ENCODE measurements at regions not wholly inside any gene's neighbourhood (a gene's known extent, or its start where the extent isn't known, plus 50 kb on each side); places are given as distances from the start of the nearest gene placed in this dataset.

DNA sequence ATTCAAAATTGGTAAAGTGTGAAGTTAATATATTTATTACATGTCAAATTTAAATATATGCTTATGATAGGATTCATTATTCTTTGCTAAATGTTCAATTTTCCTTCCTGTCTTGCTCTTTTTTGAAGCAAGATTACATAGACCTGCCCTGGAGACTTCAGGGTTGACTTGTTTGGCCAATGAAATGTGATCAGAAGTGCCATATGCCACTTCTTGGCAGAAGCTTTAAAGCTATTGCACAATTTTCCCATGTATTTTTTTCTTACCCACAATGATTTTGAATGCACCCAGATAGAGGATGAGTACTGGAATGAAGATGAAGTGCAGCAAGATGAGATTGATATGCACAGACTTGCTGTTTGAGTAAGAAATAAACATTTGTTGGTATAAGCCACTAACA is 406.3 kb upstream of the BCHE start:
- H2AFZ ChIP-seq (ENCODE audit: control insufficient read depth, low read length), result no peak overlapping the region
- H3K27me3 ChIP-seq (ENCODE audit: control insufficient read depth, extremely low read depth, insufficient read depth, low read length), result no peaks in the 10 kb centered on the region
- dilution Hi-C loops (cut with MboI; ENCODE audit: extremely low pct_ligation_motif_present, low sequenced_read_pairs), result no loop called here
- TF ChIP-seq EZH2 (IDR thresholded peaks at IDR 0.05; ENCODE audit: low read length), result no peak
- TF ChIP-seq, protein P1, sequence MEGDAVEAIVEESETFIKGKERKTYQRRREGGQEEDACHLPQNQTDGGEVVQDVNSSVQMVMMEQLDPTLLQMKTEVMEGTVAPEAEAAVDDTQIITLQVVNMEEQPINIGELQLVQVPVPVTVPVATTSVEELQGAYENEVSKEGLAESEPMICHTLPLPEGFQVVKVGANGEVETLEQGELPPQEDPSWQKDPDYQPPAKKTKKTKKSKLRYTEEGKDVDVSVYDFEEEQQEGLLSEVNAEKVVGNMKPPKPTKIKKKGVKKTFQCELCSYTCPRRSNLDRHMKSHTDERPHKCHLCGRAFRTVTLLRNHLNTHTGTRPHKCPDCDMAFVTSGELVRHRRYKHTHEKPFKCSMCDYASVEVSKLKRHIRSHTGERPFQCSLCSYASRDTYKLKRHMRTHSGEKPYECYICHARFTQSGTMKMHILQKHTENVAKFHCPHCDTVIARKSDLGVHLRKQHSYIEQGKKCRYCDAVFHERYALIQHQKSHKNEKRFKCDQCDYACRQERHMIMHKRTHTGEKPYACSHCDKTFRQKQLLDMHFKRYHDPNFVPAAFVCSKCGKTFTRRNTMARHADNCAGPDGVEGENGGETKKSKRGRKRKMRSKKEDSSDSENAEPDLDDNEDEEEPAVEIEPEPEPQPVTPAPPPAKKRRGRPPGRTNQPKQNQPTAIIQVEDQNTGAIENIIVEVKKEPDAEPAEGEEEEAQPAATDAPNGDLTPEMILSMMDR (optimal IDR thresholded peaks at IDR 0.05 in 1 of 3, IDR thresholded peaks at IDR 0.05 in 1 of 3, conservative IDR thresholded peaks at IDR 0.05 in 1 of 3; ENCODE audit: extremely low read depth in 1 of 3, insufficient read depth in 2 of 3, low read length in 3 of 3), result no peak
- H4K20me1 ChIP-seq (ENCODE audit: control insufficient read depth, extremely low read depth, insufficient read depth, low read length), result no peaks in the 10 kb centered on the region
- no peaks in the 10 kb centered on the region for H3K9me3 ChIP-seq (ENCODE audit: control insufficient read depth, low read depth, low read length)
- no peak overlapping the region for H3K4me2 ChIP-seq (ENCODE audit: control insufficient read depth, extremely low read depth, insufficient read depth, low read depth, low read length)
- DNase-seq (ENCODE audit: low read depth, low spot score) (no peak), FAIRE-seq (no peak)
- no peaks in the 10 kb centered on the region for H3K36me3 ChIP-seq (ENCODE audit: control insufficient read depth in 2 of 2, extremely low read depth in 1 of 2, insufficient read depth in 2 of 2, low read length in 2 of 2)
- H3K27ac ChIP-seq (ENCODE audit: control insufficient read depth, insufficient read depth, low read length), result no peak overlapping the region
- H3K4me3 ChIP-seq (ENCODE audit: control insufficient read depth in 2 of 3, extremely low read depth in 1 of 3, insufficient read depth in 2 of 3, low read depth in 1 of 3, low read length in 3 of 3), result no peak overlapping the region
- no peaks in the 10 kb centered on the region for H3K9me1 ChIP-seq (ENCODE audit: control insufficient read depth, extremely low read depth, insufficient read depth, low read length)
- no peaks in the 10 kb centered on the region for H3K79me2 ChIP-seq (ENCODE audit: control insufficient read depth, insufficient read depth, low read length)
- H3K4me1 ChIP-seq (ENCODE audit: control insufficient read depth, extremely low read depth, insufficient read depth, low read length), result no peaks in the 10 kb centered on the region
- no peak overlapping the region for H3K9ac ChIP-seq (ENCODE audit: control insufficient read depth, extremely low read depth, insufficient read depth, low read length)

DNA sequence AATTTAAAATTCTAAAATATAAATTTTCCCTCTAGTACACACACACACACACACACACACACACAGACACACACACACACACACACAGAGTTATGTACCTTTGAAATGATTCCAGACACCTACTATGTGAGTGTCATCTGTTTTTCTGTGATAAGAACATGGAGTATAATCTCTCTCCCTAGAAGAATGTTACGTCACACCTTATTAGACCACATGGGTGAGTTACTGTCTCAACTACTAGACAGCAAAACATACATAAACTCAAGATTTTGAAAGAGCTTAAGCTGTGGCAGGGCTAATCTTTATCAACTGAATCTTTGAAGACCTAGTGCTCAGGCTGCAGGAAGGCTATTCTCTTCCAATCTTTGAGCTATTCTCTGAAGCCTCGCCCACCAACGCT is 385.9 kb upstream of the BCHE start:
- Histone ChIP-seq H3K4me1 (ENCODE audit: control insufficient read depth, extremely low read depth, insufficient read depth, low read length) (no peaks in the 10 kb centered on the region), H3K4me3 (ENCODE audit: control insufficient read depth in 2 of 3, extremely low read depth in 1 of 3, insufficient read depth in 2 of 3, low read depth in 1 of 3, low read length in 3 of 3) (no peak overlapping the region), H3K9ac (ENCODE audit: control insufficient read depth, extremely low read depth, insufficient read depth, low read length) (no peak overlapping the region), H3K9me1 (ENCODE audit: control insufficient read depth, extremely low read depth, insufficient read depth, low read length) (no peaks in the 10 kb centered on the region), H3K27ac (ENCODE audit: control insufficient read depth, insufficient read depth, low read length) (no peak overlapping the region), H2AFZ (ENCODE audit: control insufficient read depth, low read length) (no peak overlapping the region), H4K20me1 (ENCODE audit: control insufficient read depth, extremely low read depth, insufficient read depth, low read length) (no peaks in the 10 kb centered on the region), H3K79me2 (ENCODE audit: control insufficient read depth, insufficient read depth, low read length) (no peaks in the 10 kb centered on the region), H3K27me3 (ENCODE audit: control insufficient read depth, extremely low read depth, insufficient read depth, low read length) (no peaks in the 10 kb centered on the region), H3K36me3 (ENCODE audit: control insufficient read depth in 2 of 2, extremely low read depth in 1 of 2, insufficient read depth in 2 of 2, low read length in 2 of 2) (no peaks in the 10 kb centered on the region), H3K9me3 (ENCODE audit: control insufficient read depth, low read depth, low read length) (no peaks in the 10 kb centered on the region), H3K4me2 (ENCODE audit: control insufficient read depth, extremely low read depth, insufficient read depth, low read depth, low read length) (no peak overlapping the region)
- no peak for FAIRE-seq
- dilution Hi-C loops (cut with MboI; ENCODE audit: extremely low pct_ligation_motif_present, low sequenced_read_pairs), result no loop called here
- DNase-seq (ENCODE audit: low read depth, low spot score), result no peak
- no peak for TF ChIP-seq EZH2 (IDR thresholded peaks at IDR 0.05; ENCODE audit: low read length)
- TF ChIP-seq, protein P1 (optimal IDR thresholded peaks at IDR 0.05 in 1 of 3, IDR thresholded peaks at IDR 0.05 in 1 of 3, conservative IDR thresholded peaks at IDR 0.05 in 1 of 3; ENCODE audit: extremely low read depth in 1 of 3, insufficient read depth in 2 of 3, low read length in 3 of 3), result no peak

All from keratinocyte (primary cell).